Osteocyte (in vitro differentiated cells): ENCODE measurements at regions not wholly inside any gene's neighbourhood (a gene's known extent, or its start where the extent isn't known, plus 50 kb on each side); places are given as distances from the start of the nearest gene placed in this dataset.

Source experiments
- DNase-seq: peaks from one replicate; pipeline ENCODE4 v3.0.0; 2021; ENCODE audit warnings: mixed read lengths; ENCODE audit not compliant: unreplicated experiment; ENCODE audit errors: extremely low spot score
- H3K27ac Mint-ChIP-seq: one replicate; pipeline ENCODE4 v1.8.0; 2021; ENCODE audit warnings: mild to moderate bottlenecking, mixed read lengths; ENCODE audit not compliant: unreplicated experiment
- H3K27me3 Mint-ChIP-seq: one replicate; pipeline ENCODE4 v1.8.0; 2021; ENCODE audit warnings: mixed read lengths; ENCODE audit not compliant: unreplicated experiment
- H3K36me3 Mint-ChIP-seq: one replicate; pipeline ENCODE4 v1.8.0; 2021; ENCODE audit warnings: mixed read lengths; ENCODE audit not compliant: unreplicated experiment
- H3K4me1 Mint-ChIP-seq: one replicate; pipeline ENCODE4 v1.8.0; 2021; ENCODE audit warnings: mixed read lengths; ENCODE audit not compliant: unreplicated experiment
- H3K4me3 Mint-ChIP-seq: one replicate; pipeline ENCODE4 v1.8.0; 2021; ENCODE audit warnings: mild to moderate bottlenecking, moderate library complexity, mixed read lengths; ENCODE audit not compliant: unreplicated experiment
- H3K9me3 Mint-ChIP-seq: one replicate; pipeline ENCODE4 v1.8.0; 2021; ENCODE audit warnings: mixed read lengths; ENCODE audit not compliant: unreplicated experiment
- TF ChIP-seq, protein P1 (sequence below): fragments of 200-600 bp; sonication (generic); IDR thresholded peaks from 2 replicates; pipeline ENCODE4 v1.5.0; 2021; ENCODE audit warnings: antibody characterized with exemption, mild to moderate bottlenecking, moderate library complexity

DNA sequence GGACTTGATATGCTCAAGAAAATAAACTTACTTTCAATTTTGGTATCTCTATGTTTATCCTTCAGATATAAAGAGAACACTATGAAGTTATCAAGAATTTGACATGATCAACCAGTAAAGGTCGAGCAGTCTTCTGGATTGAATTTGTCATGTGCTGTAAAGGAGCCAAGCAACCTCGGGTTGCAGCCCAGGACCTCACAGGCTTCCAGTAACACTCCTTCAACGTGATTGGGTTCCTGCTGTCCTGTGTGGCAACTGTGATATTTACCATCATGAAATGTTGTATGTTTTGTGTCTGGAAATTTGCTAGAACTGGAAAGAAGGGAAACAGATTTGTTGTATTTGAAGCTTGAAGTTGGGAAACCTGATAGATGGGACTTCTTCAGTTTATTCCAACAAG is 52.0 kb upstream of the UGT2B7 start:
- peaks cover 6% of the 10 kb centered on the region for H3K9me3 Mint-ChIP-seq
- H3K36me3 Mint-ChIP-seq: no peaks in the 10 kb centered on the region
- H3K27me3 Mint-ChIP-seq: peaks cover 3% of the 10 kb centered on the region
- no peak for DNase-seq
- no peak overlapping the region for H3K27ac Mint-ChIP-seq
- no peaks in the 10 kb centered on the region for H3K4me1 Mint-ChIP-seq
- H3K4me3 Mint-ChIP-seq: no peak overlapping the region
- TF ChIP-seq, protein P1, sequence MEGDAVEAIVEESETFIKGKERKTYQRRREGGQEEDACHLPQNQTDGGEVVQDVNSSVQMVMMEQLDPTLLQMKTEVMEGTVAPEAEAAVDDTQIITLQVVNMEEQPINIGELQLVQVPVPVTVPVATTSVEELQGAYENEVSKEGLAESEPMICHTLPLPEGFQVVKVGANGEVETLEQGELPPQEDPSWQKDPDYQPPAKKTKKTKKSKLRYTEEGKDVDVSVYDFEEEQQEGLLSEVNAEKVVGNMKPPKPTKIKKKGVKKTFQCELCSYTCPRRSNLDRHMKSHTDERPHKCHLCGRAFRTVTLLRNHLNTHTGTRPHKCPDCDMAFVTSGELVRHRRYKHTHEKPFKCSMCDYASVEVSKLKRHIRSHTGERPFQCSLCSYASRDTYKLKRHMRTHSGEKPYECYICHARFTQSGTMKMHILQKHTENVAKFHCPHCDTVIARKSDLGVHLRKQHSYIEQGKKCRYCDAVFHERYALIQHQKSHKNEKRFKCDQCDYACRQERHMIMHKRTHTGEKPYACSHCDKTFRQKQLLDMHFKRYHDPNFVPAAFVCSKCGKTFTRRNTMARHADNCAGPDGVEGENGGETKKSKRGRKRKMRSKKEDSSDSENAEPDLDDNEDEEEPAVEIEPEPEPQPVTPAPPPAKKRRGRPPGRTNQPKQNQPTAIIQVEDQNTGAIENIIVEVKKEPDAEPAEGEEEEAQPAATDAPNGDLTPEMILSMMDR: no peak
